Epithelial cell of proximal tubule (primary cell): ENCODE measurements at regions not wholly inside any gene's neighbourhood (a gene's known extent, or its start where the extent isn't known, plus 50 kb on each side); places are given as distances from the start of the nearest gene placed in this dataset.
A peak's percentile ranks its signal among the peaks of the same experiment; 100 is the strongest.

Experiments
- DNase-seq: peaks from one replicate; pipeline ENCODE4 v3.0.0-alpha.2; 2011; ENCODE audit warnings: low read depth
- H3K4me3 ChIP-seq: 2 replicates; pipeline ENCODE4 v1.5.1; 2011; ENCODE audit warnings: low read depth, mild to moderate bottlenecking, low read length
- TF ChIP-seq, protein P1 (sequence below): conservative IDR thresholded peaks from 2 replicates; pipeline ENCODE4 v1.5.1; 2012; ENCODE audit warnings: low read depth, mild to moderate bottlenecking, low read length

DNA sequence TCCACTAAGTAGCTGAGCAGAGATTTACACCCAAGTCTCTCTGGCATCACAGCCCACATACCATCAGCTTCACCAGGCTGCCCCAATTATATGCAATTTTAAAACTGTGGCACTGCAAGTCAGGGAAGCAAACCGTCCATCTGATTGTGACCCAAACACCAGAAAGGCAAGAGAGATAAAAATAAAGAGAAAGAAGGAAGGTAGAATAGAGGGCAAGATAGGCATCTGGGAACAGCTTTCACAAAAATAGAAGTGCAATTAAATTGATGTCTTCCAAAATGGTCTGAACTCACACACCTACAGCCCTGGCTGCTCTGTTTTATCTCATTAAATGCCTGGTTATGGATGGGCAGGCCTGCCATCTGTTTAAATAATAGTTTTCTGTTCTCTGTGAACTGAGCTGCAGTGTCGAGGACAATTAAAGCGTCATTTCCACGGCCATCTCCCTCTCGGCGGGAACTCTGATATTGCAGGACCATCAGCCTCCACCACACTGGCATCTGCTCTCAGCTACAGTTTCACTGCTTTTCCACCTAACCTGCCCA, 509.1 kb downstream of the INHBA start:
- no peak for DNase-seq
- TF ChIP-seq, protein P1, sequence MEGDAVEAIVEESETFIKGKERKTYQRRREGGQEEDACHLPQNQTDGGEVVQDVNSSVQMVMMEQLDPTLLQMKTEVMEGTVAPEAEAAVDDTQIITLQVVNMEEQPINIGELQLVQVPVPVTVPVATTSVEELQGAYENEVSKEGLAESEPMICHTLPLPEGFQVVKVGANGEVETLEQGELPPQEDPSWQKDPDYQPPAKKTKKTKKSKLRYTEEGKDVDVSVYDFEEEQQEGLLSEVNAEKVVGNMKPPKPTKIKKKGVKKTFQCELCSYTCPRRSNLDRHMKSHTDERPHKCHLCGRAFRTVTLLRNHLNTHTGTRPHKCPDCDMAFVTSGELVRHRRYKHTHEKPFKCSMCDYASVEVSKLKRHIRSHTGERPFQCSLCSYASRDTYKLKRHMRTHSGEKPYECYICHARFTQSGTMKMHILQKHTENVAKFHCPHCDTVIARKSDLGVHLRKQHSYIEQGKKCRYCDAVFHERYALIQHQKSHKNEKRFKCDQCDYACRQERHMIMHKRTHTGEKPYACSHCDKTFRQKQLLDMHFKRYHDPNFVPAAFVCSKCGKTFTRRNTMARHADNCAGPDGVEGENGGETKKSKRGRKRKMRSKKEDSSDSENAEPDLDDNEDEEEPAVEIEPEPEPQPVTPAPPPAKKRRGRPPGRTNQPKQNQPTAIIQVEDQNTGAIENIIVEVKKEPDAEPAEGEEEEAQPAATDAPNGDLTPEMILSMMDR: no peak

DNA sequence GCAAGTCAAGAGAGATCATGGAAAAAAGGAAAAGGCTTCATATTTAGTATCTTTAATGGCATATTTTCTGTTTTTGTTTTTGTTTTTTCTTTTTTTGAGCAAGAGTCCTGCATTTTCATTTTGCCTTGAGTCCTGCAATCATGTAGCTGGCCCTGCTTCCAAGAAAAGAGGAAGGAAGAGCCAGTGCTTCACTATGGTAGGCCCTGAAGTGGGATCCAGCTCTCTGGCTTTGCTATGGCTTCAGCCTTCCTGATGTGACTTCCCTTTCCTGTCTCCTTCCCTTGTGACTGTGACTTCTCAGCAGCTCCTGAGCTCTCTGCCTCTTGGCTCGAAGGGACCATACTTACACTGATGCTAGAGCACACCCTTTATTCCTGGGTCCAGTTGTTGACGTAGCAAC, 512.3 kb downstream of the INHBA start:
- H3K4me3 ChIP-seq: no peak overlapping the region
- TF ChIP-seq, protein P1: no peak
- DNase-seq: no peak

More for the DNA sequence above, 509.1 kb downstream of the INHBA start:
- H3K4me3 ChIP-seq: no peak overlapping the region

DNA sequence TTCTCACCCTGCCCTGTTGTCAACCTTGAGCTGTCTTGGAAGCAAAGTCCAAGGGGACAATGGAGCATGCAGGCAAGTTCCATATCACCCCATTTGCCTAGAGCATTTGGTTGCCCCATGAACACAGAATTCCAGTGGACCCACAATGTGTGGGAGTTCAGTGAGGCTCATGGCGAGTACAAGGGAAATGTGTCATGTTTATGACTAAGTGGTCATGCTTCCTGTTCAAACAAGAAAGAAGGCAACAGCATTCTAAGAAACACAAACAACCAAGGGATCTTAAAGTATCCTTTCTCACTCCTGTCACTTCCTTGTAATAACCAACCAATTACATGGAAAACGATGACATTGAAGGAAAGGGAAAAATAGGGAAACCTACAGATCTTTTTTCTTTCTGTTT, 513.0 kb downstream of the INHBA start:
- DNase-seq: peak; percentile 89
- H3K4me3 ChIP-seq: no peak overlapping the region
- TF ChIP-seq, protein P1: no peak

DNA sequence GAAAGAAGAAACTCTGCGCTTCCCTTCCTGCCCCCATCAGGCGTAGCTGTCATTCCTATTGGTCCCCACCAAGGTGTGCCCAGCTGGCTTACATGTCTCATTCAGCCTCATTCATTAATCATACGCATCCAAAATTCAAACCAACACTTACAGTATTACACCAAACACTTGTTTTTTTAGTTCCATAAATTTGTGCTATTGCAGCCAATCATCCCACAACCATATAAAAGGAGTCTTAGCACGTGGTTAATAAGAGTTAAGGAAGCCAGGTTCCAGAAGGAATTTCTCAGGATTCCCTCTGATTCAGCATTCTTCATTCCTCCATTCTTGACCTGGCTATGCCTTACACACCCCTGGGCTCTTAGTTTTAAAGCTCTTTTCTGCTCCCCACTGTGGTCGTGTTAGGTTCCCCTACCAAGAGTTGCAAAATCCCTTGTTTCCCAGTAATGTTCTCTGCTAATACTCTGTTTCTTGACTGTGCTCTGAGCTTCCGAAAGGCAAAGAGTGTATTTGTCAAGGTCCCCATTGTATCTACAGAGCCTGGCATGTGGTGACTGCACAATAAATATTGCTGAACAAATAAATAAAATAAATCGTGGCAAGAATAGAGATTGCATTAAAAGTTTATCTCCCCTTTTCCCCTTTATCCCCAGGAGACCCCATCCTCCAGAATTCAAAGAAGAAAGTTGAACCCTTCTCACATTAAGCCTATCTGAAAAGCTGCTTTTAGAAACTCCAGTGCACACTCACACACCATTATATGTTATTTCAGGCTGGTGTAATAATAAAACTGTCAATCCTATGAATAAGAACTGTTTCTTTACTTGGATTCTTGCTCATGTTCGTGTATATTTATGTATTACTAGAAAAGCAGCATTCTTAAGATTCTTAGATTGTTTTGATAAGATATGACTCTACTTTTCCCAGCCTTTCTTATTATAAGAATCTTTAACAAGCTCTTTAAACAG, 514.4 kb downstream of the INHBA start:
- TF ChIP-seq, protein P1: no peak
- no peak for DNase-seq
- no peak overlapping the region for H3K4me3 ChIP-seq

DNA sequence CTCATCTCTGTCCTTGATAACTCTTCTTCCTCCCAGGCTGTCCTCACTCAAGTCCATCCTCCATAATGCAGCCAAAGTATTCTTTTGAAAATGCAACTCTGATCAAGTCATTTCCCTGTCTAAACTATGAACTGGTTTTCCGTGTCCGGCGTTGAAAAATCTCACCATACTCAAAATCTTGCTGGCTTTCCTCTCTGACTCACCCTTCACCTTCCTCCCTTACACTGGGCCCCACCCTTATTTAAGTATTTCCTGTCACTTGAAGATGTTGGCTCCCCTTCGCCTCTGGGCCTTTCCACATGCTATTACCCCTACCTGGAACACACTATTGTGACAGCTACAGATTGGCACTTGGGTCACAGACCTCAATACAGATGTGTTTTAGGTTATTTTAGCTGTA, 515.6 kb downstream of the INHBA start:
- TF ChIP-seq, protein P1: no peak
- DNase-seq: no peak
- no peak overlapping the region for H3K4me3 ChIP-seq

DNA sequence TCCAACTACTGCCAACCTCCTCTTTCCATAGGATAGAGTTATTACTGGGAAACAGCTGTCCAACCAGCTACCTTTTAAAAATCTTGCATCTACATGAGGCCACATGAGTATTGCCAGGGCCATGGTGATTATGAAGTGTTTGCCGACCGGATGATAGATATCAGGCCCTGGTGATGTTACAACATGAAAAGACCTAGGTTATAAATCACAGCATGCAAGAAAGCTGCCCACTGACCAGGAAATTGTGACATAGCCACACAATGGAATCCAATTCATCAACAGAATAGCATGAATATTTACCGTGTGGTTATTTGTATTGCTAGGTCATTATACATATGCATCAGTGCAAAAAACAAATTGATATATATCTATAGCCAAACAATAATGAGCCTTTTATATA, 517.0 kb downstream of the INHBA start:
- no peak overlapping the region for H3K4me3 ChIP-seq
- DNase-seq: no peak
- TF ChIP-seq, protein P1: no peak
